Activated CD8-positive, alpha-beta memory T cell treated with anti-CD3 and anti-CD28 coated beads for 48 hours (primary cell): ENCODE measurements at regions not wholly inside any gene's neighbourhood (a gene's known extent, or its start where the extent isn't known, plus 50 kb on each side); places are given as distances from the start of the nearest gene placed in this dataset.
"Not testable (repeated sequence)": the region's sequence is repeated elsewhere in the genome, so short reads cannot be mapped to it uniquely, and the experiment has no call there.

ENCODE experiments used
- DNase-seq, 3 experiments: peaks; one replicate each; pipeline ENCODE4 v3.0.0-alpha.2; 2020; ENCODE audit warnings: low read depth in 2 of 3, low spot score in 2 of 3

DNA sequence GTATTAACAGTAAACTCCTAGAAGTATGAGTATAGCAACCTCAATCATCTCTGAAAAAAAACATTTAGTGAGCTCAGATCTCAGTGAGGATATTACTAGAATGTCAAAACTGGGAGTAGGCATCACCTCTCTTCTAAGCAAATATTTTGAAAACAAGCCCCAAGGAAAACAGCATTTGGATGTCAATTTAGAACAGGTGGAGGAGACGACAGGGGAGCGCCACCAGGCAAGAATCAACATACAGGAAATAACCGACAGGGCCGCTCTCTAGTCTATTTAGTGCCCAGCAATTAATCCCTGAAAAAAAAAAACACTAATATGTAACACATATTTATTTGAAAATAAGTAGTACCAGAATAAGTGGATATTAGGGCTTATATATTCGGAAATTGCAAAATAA, 940.3 kb upstream of the ADGRL3 start:
- no peak for DNase-seq

DNA sequence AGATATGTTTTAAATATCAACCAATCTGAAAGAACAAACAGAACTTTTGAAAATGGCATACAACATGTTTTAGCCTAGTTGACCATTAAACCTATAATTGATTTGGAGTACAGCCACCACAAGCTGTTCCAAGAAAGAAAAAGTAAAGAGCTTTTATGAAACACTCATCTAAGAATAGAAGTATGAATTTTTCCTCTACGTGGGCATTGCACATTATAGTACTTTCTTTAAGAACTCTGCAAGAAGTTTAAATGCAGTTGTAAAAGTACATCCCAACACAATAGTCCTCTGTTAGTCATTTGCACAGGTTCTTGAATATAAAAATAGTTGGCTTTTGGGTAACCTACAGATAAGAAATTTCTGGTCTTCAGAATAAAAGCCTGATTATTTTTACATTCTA, 933.6 kb upstream of the ADGRL3 start:
- DNase-seq = no peak

DNA sequence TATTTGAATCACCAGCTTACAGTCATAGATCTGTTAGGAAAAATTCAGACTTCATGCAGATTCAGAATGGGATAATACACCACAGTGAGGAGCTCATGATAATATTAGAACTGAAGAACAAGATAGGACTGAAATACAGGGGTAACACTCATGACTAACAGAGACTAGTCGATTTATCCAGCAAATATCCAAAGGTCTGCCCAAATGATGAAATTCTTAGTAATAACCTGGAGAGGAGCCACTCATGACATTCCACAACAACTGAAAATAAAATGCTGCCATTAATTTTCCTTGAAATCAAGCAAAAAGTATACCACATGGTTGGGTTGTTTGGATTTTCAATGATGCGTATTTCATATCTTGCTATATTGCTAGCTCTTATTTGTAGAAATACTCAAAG, 903.7 kb upstream of the ADGRL3 start:
- no peak for DNase-seq

DNA sequence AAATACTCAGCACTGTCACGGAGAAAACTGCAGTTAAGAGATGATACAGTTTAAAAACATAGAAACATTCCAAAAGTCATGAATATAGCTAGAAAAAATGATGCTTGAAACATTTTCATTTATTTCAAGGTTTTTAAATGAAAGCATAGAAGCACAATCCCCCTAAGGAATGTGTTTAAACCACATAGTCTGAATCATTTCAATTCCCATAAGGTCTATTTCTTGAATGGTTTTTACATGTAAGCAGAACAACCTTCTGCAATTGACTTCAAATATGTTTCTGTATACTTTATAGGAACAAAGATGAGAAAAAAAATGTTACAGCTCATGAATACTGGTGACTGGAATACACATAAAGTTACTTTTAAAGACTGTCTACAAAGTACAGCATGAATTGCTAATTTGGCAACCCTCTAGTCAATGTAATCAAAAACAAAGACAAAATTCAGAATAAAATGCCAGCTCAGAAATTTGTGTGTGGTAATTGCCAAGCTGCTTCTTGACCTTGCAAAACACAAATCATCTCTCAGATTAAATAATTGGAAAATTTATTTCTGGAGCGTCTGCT, 886.4 kb upstream of the ADGRL3 start:
- no peak for DNase-seq

DNA sequence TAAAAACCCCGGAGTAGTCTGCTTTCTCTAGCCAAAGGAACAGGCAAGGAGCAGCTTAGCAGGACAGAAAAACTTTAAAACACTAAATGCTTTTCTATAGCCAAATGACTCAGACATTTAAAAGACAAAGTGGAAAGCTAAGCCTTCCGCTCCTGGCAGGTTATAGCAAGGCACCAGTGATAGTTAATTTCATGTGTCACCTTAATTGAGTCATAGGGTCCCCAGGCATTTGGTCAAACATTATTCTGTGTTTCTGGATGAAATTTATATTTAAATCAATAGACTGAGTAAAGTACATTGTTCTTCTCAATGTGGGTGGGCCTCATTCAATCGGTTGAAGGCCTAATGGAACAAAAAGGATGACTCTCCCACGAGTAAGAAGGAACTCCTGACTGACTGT, 885.7 kb upstream of the ADGRL3 start:
- no peak for DNase-seq

DNA sequence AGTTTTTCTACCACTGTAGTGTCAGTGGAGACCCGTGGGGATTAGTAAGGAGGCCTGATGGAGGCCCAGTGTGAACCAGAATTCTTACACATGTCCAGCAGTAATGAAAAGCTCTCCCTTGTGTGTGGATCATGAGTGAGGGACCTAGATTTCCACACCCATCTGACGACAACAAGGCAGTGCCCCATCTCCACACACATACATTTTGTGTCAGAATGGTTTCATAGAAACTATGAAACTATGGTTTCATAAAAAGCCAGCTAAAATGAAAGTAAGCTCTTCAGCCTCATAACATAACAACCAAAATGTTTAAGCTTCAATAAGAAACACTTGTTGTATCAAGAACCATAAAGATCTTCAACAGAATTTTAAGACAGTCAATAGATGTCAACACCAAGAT, 884.5 kb upstream of the ADGRL3 start:
- DNase-seq = no peak

DNA sequence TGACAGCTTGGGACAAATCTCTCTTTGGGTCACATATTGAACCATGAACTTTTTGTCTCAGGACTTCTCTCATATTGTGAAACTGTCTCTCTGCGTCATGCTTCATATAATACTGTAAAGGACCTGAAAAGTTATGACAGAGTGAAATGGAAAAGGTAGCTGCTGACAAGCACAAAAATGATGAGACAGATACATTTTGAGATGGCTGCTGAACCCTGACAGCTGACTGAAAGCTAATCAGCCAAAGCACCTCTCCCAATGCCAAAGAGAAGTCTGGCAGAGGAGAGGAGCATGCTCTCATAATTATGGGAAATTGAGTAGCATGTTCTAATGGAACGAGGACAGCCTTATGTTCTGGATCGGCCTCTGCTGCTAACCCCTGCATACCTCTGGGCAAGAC, 873.4 kb upstream of the ADGRL3 start:
- no peak for DNase-seq

DNA sequence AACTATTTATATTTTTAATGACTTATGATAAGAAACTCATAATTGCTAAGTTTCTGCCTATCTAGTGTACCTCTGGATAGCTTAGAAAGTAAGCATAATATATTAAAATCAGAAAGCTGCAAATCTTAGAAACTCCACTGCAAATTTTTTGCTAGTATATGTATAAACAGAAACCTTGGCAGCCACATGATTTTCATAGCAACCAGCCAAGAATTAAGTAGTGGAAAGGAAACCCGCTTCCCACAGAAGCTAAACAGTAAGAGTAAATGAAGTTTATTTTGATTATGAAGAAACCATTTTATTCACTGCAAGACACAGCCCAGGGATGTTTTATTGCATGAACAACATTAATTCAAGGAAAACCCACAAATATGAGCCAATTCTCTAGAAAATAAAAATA, 872.5 kb upstream of the ADGRL3 start:
- no peak for DNase-seq

DNA sequence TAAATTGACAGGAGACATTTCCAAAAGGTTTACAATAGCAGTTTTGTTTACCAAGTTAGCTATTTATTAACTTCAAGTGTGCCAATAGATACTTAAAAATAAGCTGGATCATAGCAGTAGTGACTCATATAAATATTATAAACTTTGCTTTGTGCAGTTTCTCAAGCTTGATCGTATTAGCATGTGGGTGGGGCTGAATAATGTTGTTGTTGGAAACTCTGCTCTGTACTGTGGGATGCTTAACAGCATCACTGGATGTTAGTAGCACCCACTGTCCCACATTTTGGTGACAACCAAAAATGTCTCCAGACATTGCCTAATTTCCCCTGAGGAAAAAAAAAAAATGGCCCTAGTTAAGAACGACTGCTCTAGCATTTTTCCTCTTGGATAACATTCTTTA, 855.2 kb upstream of the ADGRL3 start:
- no peak for DNase-seq

DNA sequence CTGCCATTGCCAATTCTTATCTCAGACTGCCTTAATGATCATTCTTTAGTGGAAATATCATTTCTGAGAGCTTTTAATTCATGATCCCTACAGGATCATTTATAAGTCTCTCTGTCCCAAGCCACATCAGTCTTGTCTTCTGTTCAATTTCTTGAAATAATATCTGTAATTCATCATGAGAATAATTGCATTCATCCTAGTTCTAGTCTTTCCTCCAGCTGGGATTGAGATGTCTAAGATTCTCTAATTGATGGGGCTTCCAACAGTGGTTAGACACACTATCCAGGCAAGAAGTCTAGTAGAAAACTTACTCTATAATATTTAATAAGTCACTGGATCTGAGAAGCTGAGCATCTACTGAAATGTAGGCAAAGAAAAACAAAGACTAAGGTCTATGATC, 854.7 kb upstream of the ADGRL3 start:
- no peak for DNase-seq

DNA sequence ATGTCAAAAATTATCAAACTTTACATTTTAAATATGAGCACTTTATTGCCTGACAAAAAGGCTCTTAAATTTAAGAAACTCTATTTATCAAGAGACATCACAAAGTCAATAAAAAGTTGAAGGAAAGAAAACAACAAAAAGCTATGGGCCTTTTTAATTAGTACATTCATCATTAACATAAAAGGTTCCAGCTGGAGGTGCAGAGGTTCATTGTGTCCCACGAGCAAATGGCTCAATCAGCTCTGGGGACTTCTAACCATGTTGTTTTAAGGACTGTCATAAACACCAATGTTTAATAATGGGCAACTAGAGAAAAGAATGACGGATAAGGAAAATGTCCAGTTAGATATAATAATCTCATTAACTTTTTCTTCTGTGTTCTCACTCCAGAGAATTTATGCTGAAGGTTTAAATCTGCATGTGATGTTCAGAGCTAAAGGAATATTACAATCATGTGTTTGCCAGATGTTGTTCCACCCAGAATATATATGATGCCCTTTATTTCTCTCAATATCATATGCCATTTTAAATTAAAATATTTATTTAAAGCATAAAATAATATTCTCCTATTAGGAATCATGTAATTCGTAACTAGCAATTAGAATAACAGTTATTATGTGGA, 840.3 kb upstream of the ADGRL3 start:
- DNase-seq = no peak

DNA sequence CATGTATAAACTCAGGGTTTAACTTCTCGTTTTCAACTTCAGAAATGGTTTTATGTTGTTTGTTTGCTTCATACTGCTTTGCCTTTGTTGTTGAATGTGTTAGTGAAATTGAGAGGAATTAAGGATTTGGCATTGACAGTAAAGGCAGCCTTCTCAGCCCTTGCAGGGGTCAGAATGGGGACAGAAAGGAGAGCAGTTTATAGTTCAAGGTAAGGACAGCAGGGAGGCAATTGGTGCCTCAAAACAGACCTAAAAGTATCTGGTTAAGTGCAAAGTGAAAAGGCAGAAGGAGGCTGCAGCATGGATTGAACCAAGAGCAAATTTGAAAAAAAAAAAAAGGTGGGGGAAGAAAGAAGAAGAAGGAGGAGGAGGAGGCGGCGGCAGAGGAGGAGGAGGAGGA, 835.0 kb upstream of the ADGRL3 start:
- no peak for DNase-seq

DNA sequence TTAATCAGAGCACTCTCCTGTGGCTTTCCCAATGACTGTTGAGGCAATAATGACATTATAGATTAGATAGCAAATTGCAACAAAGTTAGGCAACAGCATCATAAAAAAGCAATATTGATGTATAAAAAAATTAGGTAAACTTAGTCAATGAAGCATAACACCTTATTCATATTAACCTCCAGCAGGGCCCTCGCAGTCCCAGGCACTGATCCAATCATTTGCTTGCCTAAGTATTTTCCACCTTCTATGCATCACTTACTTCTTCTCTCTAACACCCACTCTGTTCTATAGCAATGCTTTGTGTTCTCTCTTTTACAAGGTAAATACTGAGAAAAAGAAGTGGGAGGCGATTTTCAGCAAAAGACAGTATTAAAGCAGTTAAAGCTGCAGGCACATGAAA, 833.5 kb upstream of the ADGRL3 start:
- DNase-seq = no peak

DNA sequence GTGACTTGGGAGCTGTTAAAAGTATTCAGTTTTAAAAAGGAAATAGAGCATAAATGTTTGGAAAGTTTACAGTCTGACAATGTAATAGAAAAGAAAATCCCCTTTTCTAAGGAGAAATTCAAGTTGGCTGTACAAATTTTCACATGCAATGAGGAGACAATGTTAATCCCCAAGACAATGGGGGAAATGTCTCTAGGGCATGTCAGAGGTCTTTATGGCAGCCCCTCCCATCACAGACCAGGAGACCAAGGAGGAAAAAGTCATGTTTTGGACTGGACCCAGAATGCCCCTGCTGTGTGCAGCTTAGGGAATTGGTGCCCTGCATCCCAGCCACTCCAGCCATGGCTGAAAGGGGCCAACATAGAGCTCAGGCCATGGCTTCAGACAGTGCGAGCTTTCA, 831.1 kb upstream of the ADGRL3 start:
- no peak for DNase-seq

DNA sequence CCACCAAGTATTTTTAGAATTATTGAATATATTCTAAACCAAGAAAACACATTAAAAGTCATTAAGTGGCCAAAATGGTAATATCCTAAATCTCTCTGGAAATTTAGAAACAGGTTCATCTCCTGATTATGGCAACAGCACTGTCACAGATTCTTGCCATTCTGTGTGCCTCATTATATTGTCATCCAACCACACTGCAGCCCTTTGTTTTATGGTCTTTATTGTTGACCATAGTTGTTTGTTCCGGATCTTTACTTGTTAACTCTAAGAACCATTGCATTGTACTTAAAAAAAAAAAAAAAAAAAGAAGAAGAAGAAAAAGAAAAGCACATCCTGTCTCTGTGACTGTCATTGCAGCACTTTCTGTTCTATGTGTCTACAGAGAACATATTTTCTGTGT, 822.1 kb upstream of the ADGRL3 start:
- no peak for DNase-seq

DNA sequence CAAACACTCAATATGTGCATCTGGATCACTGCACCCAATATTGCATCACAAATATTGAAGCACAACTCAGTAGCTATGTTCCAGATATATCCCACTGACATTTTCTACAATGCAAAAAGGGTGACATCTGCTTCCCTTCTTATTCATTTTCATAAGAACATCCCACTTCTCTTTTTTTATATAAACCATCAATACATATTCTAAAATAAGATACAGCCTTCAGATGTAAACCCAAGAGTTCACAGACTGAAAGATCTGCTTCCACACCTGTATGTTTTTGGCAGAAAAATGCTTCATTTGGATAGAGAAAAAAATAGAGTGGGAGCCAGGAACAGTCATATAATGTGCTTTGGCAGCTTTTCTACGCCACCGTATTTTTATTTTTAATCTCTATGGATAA, 815.6 kb upstream of the ADGRL3 start:
- no peak for DNase-seq

DNA sequence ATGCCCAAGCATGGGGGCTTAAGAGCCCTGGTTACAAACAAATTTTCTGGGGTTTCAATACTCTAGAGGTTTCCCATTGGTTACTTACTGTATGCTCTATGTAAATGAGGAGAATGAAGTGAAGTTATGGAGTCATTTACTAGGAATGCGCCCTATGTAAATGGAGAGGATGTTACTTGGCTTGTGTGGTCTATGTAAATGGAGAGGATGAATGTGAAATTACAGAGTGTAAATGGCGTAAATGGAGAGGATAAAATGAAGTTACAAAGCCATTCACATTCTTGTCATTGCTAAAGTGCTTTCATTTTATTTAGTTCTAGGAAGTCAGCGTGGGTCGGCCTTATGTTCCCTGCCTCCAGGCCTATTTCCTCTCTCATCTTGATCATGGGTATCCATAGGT, 810.5 kb upstream of the ADGRL3 start:
- DNase-seq = no peak

DNA sequence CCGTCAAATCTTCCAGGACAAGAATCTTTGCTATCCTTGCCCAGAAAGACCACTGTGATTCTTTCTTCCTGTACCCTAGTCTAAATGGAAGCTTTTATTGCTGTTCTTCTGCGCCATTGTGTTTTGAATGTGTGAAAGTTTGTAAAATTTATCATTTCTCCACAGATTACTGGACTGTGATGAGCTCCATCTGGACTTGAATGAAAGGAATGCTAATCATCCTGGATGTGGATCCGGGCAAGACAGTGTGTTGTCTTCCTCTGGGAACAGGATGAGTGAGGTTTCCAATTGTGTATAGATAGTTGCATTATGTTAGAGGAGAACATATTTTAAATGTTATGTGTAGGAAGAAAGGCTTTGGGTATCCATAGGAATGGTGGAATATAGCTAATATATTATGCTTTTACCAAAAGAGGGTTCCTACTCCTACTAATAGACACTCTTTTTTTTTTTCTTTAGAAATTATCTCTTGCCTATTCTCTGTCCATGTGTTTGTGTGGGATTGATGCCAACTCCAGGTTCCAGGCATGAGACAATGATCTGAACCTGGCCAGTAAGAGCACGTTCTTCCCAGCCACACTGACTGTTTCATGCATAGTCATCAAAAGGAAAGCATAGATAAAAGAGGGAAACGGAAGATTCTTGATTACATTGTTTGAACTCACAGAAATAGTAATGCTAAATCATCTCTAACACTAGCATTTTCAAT, 803.6 kb upstream of the ADGRL3 start:
- DNase-seq = no peak

DNA sequence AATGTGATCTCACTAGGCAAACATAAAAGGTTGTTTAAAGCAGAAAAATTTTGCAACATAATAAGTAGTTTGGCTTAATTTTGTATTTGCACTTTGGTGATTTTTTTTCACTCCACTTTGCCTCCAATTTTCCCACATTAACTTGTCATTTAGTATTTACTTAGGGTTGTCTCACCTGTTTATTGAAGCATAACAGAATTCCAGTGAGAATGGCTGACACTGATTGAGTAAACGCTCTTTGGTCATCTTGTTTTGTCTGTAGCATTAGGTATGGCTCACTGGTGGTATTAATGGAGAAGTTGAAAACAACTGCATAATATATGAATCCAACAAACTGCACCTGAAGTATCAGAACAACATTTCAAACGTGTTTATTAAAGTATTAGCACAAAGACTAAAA, 799.5 kb upstream of the ADGRL3 start:
- no peak for DNase-seq

DNA sequence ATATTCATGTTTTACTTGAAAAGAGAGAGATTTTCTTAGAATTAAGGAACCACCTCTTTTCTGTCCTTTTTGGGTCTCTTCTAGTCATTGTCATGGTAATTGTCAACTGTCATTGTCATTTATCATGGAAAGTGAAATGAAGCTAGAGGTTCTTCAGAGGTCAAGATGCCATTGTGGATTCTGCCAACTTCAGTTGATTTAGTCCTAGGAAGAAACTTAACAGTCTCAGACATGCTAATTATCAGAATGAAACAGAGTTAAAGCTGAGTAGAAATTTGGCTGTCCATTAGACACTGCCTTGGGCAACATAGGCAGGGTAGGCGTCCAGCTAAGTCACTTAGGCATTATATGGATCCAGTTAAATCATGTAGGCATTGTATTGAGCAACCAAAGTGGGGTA, 796.1 kb upstream of the ADGRL3 start:
- DNase-seq = no peak

DNA sequence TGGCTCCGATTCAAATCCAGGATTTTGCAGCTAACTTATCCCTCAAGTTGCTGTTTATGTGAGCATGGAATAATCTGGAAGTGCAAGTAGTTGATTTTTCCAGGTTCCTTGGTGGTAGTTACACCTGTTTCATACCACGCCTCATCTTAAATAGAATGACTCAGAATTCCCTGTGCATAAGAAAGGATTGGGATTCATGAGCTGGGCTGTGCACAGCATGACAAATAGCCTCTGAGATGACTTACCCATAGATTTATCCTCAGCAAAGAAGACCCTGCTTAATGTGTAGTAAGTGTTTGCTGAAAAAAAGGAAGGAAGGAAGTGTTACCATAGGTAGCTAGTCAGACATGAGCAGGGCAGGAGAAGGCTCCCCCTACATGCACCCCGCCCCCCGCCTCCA, 777.7 kb upstream of the ADGRL3 start:
- DNase-seq = no peak

DNA sequence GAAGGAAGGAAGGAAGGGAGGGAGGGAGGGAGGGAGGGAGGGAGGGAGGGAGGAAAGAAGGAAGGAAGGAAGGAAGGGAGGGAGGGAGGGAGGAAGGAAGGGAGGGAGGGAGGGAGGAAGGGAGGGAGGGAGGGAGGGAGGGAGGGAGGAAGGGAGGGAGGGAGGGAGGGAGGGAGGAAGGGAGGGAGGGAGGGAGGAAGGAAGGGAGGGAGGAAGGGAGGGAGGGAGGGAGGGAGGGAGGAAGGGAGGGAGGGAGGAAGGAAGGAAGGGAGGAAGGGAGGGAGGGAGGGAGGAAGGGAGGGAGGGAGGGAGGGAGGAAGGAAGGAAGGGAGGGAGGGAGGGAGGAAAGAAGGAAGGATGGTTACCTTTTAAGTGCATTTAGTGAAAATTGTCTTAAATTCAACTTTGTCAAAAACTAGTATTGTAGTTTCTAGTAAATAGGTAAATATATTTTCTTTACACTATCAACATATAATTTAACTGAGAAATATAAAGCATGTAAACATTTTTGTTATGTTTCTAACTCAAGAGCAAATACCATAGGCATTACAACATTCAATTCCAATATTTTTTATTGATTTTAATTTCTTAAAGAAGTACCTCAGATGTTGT, 776.4 kb upstream of the ADGRL3 start:
- not testable (repeated sequence) for DNase-seq

DNA sequence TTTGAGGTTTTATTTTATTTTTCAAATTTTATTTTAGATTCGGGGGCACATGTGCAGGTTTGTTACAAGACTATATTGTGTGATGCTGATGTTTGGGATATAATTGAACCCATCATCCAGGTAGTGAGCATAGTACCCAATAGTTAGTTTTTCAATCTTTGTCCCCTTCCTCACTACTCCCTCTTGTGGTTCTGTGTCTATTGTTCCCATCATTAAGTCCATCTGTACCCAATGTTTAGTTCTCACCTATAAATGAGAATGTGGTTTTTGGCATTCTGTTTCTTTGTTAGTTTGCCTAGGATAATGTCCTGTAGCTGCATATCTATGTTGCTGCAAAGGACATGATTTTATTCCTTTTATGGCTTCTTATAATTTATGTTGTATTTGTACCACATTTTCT, 767.2 kb upstream of the ADGRL3 start:
- no peak for DNase-seq
